GM12873 (cell line): ENCODE measurements at regions not wholly inside any gene's neighbourhood (a gene's known extent, or its start where the extent isn't known, plus 50 kb on each side); places are given as distances from the start of the nearest gene placed in this dataset.
A peak's percentile ranks its signal among the peaks of the same experiment; 100 is the strongest.

ENCODE experiments used
- CTCF ChIP-seq: IDR thresholded peaks from 2 replicates; pipeline ENCODE4 v1.5.1; 2012; ENCODE audit warnings: low read depth, mild to moderate bottlenecking, moderate library complexity, low read length, control low read depth; ENCODE audit not compliant: insufficient read depth; ENCODE audit errors: missing control alignments

GRCh38 chr1:244205906-244206305, 154.8 kb downstream of the ZBTB18 start:
- TF ChIP-seq CTCF, result no peak

- TF ChIP-seq CTCF, result no peak
Observed at GRCh38 chr1:244207042-244207934, 156.2 kb downstream of the ZBTB18 start.

GRCh38 chr1:244207935-244208244, 156.8 kb downstream of the ZBTB18 start:
- TF ChIP-seq CTCF, result no peak

GRCh38 chr1:244209955-244210354, 158.9 kb downstream of the ZBTB18 start:
- no peak for TF ChIP-seq CTCF

- TF ChIP-seq CTCF, result peak; percentile 54
Observed at GRCh38 chr1:244210884-244211558, 159.9 kb downstream of the ZBTB18 start.

GRCh38 chr1:244211559-244211944, 160.5 kb downstream of the ZBTB18 start:
- no peak for TF ChIP-seq CTCF

GRCh38 chr1:244212219-244212618, 161.1 kb downstream of the ZBTB18 start:
- no peak for TF ChIP-seq CTCF
